ENCODE measurements at regions not wholly inside any gene's neighbourhood (a gene's known extent, or its start where the extent isn't known, plus 50 kb on each side); places are given as distances from the start of the nearest gene placed in this dataset.

GRCh38 chr3:70582803-70583202 is 270.4 kb upstream of the MDFIC2 start:
- TF ChIP-seq SP1 (IDR thresholded peaks at IDR 0.05) (no peak), CTCF (IDR thresholded peaks at IDR 0.05; ENCODE audit: low read depth, low read length, missing input control) (no peak)
- TF ChIP-seq, protein P1, sequence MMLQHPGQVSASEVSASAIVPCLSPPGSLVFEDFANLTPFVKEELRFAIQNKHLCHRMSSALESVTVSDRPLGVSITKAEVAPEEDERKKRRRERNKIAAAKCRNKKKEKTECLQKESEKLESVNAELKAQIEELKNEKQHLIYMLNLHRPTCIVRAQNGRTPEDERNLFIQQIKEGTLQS (IDR thresholded peaks at IDR 0.05) = no peak

Measured in liver (tissue), 3 donors.